Vagina (tissue), 2 donors: ENCODE measurements at regions not wholly inside any gene's neighbourhood (a gene's known extent, or its start where the extent isn't known, plus 50 kb on each side); places are given as distances from the start of the nearest gene placed in this dataset.

Experiments used
- CTCF ChIP-seq, 3 experiments: fragments of 450-650 bp in 2 of 3; fragments of 200-600 bp in 1 of 3; sonication (generic) in 1 of 3; IDR thresholded peaks; one replicate each; pipeline ENCODE4 v1.5.1; 2017 to 2019; ENCODE audit warnings: antibody characterized with exemption in 3 of 3, mild to moderate bottlenecking in 2 of 3, moderate library complexity in 2 of 3
- POLR2A ChIP-seq, 2 donors: fragments of 450-650 bp; IDR thresholded peaks; one replicate each; pipeline ENCODE4 v1.6.1; 2017; ENCODE audit warnings: antibody characterized with exemption in 2 of 2, mild to moderate bottlenecking in 2 of 2, moderate library complexity in 2 of 2
- POLR2AphosphoS5 ChIP-seq, 2 donors: sonication (generic); formaldehyde crosslinking; IDR thresholded peaks; one replicate each; pipeline ENCODE4 v1.9.0; 2017; ENCODE audit warnings: antibody characterized with exemption in 2 of 2, mild to moderate bottlenecking in 2 of 2, low read depth in 1 of 2; ENCODE audit not compliant: insufficient read depth in 1 of 2

DNA sequence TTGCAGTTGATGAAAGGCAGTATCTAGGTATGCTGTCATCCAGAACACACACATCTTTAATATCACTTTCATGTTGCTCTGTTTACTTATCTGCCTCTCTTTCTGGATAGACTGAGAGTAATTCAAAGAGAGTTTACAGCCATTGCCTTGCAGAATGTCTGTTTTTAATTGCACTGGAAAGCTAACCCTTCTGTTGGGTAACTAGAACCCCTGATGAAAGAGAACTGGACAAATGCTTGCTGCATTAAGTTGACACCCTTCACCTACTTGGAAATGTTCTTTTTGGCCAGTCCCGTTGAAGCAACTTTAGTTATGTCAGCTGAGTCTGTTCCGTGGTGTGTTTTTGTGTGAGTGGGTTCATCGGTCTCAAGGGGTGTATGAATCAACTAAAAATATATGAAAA is 383.8 kb upstream of the CITED2 start:
- no peak for TF ChIP-seq CTCF (IDR thresholded peaks at IDR 0.05)
- no peak for TF ChIP-seq POLR2AphosphoS5 (IDR thresholded peaks at IDR 0.05; ENCODE audit: insufficient read depth in 1 of 2, low read depth in 1 of 2)
- no peak for TF ChIP-seq POLR2A (IDR thresholded peaks at IDR 0.05)
